A673 (cell line): ENCODE measurements at regions not wholly inside any gene's neighbourhood (a gene's known extent, or its start where the extent isn't known, plus 50 kb on each side); places are given as distances from the start of the nearest gene placed in this dataset.

Experiments used
- BruUV-seq: library from RNA; stranded (reverse); fragments of 400-500 nt; replicated peaks from 2 replicates; lab custom pipeline; 2021; lab: Mats Ljungman, UMichigan
- CTCF ChIA-PET: fragments of 300-600 bp; sonication (Branson Sonifier 250); formaldehyde crosslinking; loops from one replicate; lab custom pipeline; 2022; ENCODE audit warnings: antibody characterized with exemption; lab: Charles Lee
- POLR2A ChIA-PET: fragments of 300-600 bp; sonication (Branson Sonifier 250); formaldehyde crosslinking; loops from one replicate; lab custom pipeline; 2022; ENCODE audit warnings: antibody characterized with exemption; ENCODE audit not compliant: low non-redundant PET; lab: Charles Lee
- DNase-seq: peaks from one replicate; pipeline ENCODE4 v3.0.0-alpha.2; 2015; ENCODE audit warnings: low spot score
- H3K27ac ChIP-seq: fragments of 200-600 bp; sonication (generic); 2 replicates; pipeline ENCODE4 v1.5.1; 2016; ENCODE audit warnings: mixed run types, low read depth, mild to moderate bottlenecking, mixed read lengths, antibody characterized with exemption, low read length; ENCODE audit not compliant: poor library complexity, severe bottlenecking
- H3K27me3 ChIP-seq: fragments of 200-600 bp; sonication (generic); replicated peaks from 2 replicates; pipeline ENCODE4 v1.6.1; 2017; ENCODE audit warnings: mixed run types, low read depth, mild to moderate bottlenecking, mixed read lengths, antibody characterized with exemption, low read length; ENCODE audit not compliant: insufficient read depth, poor library complexity
- H3K36me3 ChIP-seq: fragments of 200-600 bp; sonication (generic); 2 replicates; pipeline ENCODE4 v1.6.1; 2016; ENCODE audit warnings: mixed run types, mild to moderate bottlenecking, mixed read lengths, antibody characterized with exemption, low read length; ENCODE audit not compliant: insufficient read depth, poor library complexity, severe bottlenecking
- H3K4me1 ChIP-seq: fragments of 200-600 bp; sonication (generic); 2 replicates; pipeline ENCODE4 v1.6.1; 2017; ENCODE audit warnings: mixed run types, mild to moderate bottlenecking, mixed read lengths, antibody characterized with exemption, low read length; ENCODE audit not compliant: insufficient read depth, poor library complexity, severe bottlenecking
- H3K4me3 ChIP-seq: fragments of 200-600 bp; sonication (generic); 2 replicates; pipeline ENCODE4 v1.5.1; 2016; ENCODE audit warnings: low read depth, mixed run types, mild to moderate bottlenecking, mixed read lengths, low read length; ENCODE audit not compliant: poor library complexity, severe bottlenecking
- H3K9me3 ChIP-seq: fragments of 200-600 bp; sonication (generic); 2 replicates; pipeline ENCODE4 v1.6.1; 2016; ENCODE audit warnings: mixed run types, low read depth, mild to moderate bottlenecking, mixed read lengths, antibody characterized with exemption, low read length; ENCODE audit not compliant: poor library complexity, severe bottlenecking
- EZH2 ChIP-seq: fragments of 200-600 bp; sonication (generic); IDR thresholded peaks from 2 replicates; pipeline ENCODE4 v1.6.1; 2017; ENCODE audit warnings: borderline replicate concordance, low read depth, mild to moderate bottlenecking, mixed read lengths, antibody characterized with exemption, low read length; ENCODE audit not compliant: poor library complexity, severe bottlenecking
- intact Hi-C: fragments of 100-400 bp; cut with micrococcal nuclease; formaldehyde crosslinking; loops from one replicate; pipeline ENCODE4 v1.10.0; 2022; ENCODE audit not compliant: unreplicated experiment
- TF ChIP-seq, protein P1 (sequence below): fragments of 300-800, 200-600 bp; sonication (generic); conservative IDR thresholded peaks from 2 replicates; pipeline ENCODE4 v1.5.1; 2017; ENCODE audit warnings: low read depth, mild to moderate bottlenecking, antibody characterized with exemption, low read length, moderate library complexity, mixed read lengths

- Histone ChIP-seq H3K4me3 (no peak overlapping the region), H3K4me1 (no peaks in the 10 kb centered on the region), H3K9me3 (peaks cover 9% of the 10 kb centered on the region), H3K27me3 (no peaks in the 10 kb centered on the region), H3K27ac (no peak overlapping the region), H3K36me3 (no peaks in the 10 kb centered on the region)
- intact Hi-C loops = no loop called here
- POLR2A ChIA-PET = no interaction called here
- no peak for TF ChIP-seq EZH2
- TF ChIP-seq, protein P1, sequence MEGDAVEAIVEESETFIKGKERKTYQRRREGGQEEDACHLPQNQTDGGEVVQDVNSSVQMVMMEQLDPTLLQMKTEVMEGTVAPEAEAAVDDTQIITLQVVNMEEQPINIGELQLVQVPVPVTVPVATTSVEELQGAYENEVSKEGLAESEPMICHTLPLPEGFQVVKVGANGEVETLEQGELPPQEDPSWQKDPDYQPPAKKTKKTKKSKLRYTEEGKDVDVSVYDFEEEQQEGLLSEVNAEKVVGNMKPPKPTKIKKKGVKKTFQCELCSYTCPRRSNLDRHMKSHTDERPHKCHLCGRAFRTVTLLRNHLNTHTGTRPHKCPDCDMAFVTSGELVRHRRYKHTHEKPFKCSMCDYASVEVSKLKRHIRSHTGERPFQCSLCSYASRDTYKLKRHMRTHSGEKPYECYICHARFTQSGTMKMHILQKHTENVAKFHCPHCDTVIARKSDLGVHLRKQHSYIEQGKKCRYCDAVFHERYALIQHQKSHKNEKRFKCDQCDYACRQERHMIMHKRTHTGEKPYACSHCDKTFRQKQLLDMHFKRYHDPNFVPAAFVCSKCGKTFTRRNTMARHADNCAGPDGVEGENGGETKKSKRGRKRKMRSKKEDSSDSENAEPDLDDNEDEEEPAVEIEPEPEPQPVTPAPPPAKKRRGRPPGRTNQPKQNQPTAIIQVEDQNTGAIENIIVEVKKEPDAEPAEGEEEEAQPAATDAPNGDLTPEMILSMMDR = no peak
- CTCF ChIA-PET = no interaction called here
- no TSS peak for BruUV-seq
- no peak for DNase-seq
Observed at GRCh38 chr21:19402870-19403269, 999.3 kb upstream of the TMPRSS15 start.

- intact Hi-C loops = no loop called here
- ChIA-PET CTCF (no interaction called here), POLR2A (no interaction called here)
- H3K27me3 ChIP-seq = no peaks in the 10 kb centered on the region
- DNase-seq = no peak
- H3K27ac ChIP-seq = no peak overlapping the region
- no peak for TF ChIP-seq EZH2
- TF ChIP-seq, protein P1 = no peak
- H3K36me3 ChIP-seq = no peaks in the 10 kb centered on the region
- no peak overlapping the region for H3K4me3 ChIP-seq
- H3K4me1 ChIP-seq = no peaks in the 10 kb centered on the region
- no TSS peak for BruUV-seq
- peaks cover 9% of the 10 kb centered on the region for H3K9me3 ChIP-seq
Observed at GRCh38 chr21:19405326-19405725, 1001.7 kb upstream of the TMPRSS15 start.

GRCh38 chr21:19420565-19420964 is 1017.0 kb upstream of the TMPRSS15 start:
- POLR2A ChIA-PET = no interaction called here
- Histone ChIP-seq H3K27me3 (no peaks in the 10 kb centered on the region), H3K36me3 (no peaks in the 10 kb centered on the region), H3K9me3 (peaks cover 23% of the 10 kb centered on the region), H3K27ac (no peak overlapping the region), H3K4me1 (no peaks in the 10 kb centered on the region), H3K4me3 (no peak overlapping the region)
- CTCF ChIA-PET = no interaction called here
- intact Hi-C loops = no loop called here
- no TSS peak for BruUV-seq
- no peak for TF ChIP-seq EZH2
- TF ChIP-seq, protein P1 = no peak
- DNase-seq = peak; percentile 1
